ENCODE measurements at regions not wholly inside any gene's neighbourhood (a gene's known extent, or its start where the extent isn't known, plus 50 kb on each side); places are given as distances from the start of the nearest gene placed in this dataset.

- DNase-seq = no peak
Measured at GRCh38 chr6:91317984-91318383, 731.1 kb upstream of the MAP3K7 start.

- DNase-seq = no peak
Measured at GRCh38 chr6:91317247-91317835, 730.5 kb upstream of the MAP3K7 start.

- DNase-seq = no peak
Measured at GRCh38 chr6:91310178-91310577, 723.3 kb upstream of the MAP3K7 start.

- DNase-seq = no peak
Measured at GRCh38 chr6:91305755-91306154, 718.9 kb upstream of the MAP3K7 start.

- no peak for DNase-seq
Measured at GRCh38 chr6:91304521-91304920, 717.6 kb upstream of the MAP3K7 start.

GRCh38 chr6:91303326-91303725 lies 716.5 kb upstream of the MAP3K7 start:
- DNase-seq = no peak

GRCh38 chr6:91299544-91300491 lies 712.9 kb upstream of the MAP3K7 start:
- peak in 1 of 2 experiments; percentile 21 for DNase-seq

GRCh38 chr6:91298543-91299145 lies 711.8 kb upstream of the MAP3K7 start:
- no peak for DNase-seq

- DNase-seq = no peak
Measured at GRCh38 chr6:91293395-91293794, 706.5 kb upstream of the MAP3K7 start.

GRCh38 chr6:91291071-91291470 lies 704.2 kb upstream of the MAP3K7 start:
- DNase-seq = no peak

GRCh38 chr6:91288741-91289140 lies 701.9 kb upstream of the MAP3K7 start:
- DNase-seq = no peak

- DNase-seq = no peak
Measured at GRCh38 chr6:91281901-91282300, 695.0 kb upstream of the MAP3K7 start.

GRCh38 chr6:91280494-91280830 lies 693.6 kb upstream of the MAP3K7 start:
- DNase-seq = no peak

GRCh38 chr6:91279740-91280493 lies 693.0 kb upstream of the MAP3K7 start:
- DNase-seq = no peak

- DNase-seq = no peak
Measured at GRCh38 chr6:91278416-91278815, 691.5 kb upstream of the MAP3K7 start.

- no peak for DNase-seq
Measured at GRCh38 chr6:91276315-91276714, 689.4 kb upstream of the MAP3K7 start.

GRCh38 chr6:91273729-91274128 lies 686.9 kb upstream of the MAP3K7 start:
- DNase-seq = no peak

- DNase-seq = no peak
Measured at GRCh38 chr6:91271807-91272206, 684.9 kb upstream of the MAP3K7 start.

GRCh38 chr6:91268941-91269340 lies 682.1 kb upstream of the MAP3K7 start:
- no peak for DNase-seq

GRCh38 chr6:91267246-91267645 lies 680.4 kb upstream of the MAP3K7 start:
- no peak for DNase-seq

GRCh38 chr6:91266156-91266555 lies 679.3 kb upstream of the MAP3K7 start:
- no peak for DNase-seq

GRCh38 chr6:91243436-91243835 lies 656.6 kb upstream of the MAP3K7 start:
- no peak for DNase-seq

- DNase-seq = no peak
Measured at GRCh38 chr6:91242614-91242949, 655.7 kb upstream of the MAP3K7 start.

All from NCI-H187 (cell line).